HuH-7 (cell line): ENCODE measurements at regions not wholly inside any gene's neighbourhood (a gene's known extent, or its start where the extent isn't known, plus 50 kb on each side); places are given as distances from the start of the nearest gene placed in this dataset.

Experiments
- DNase-seq: peaks from one replicate; pipeline ENCODE4 v3.0.0; 2011; ENCODE audit warnings: low spot score

- no peak for DNase-seq
Measured at GRCh38 chr2:80822999-80823398, 518.4 kb upstream of the LRRTM1 start.

DNA sequence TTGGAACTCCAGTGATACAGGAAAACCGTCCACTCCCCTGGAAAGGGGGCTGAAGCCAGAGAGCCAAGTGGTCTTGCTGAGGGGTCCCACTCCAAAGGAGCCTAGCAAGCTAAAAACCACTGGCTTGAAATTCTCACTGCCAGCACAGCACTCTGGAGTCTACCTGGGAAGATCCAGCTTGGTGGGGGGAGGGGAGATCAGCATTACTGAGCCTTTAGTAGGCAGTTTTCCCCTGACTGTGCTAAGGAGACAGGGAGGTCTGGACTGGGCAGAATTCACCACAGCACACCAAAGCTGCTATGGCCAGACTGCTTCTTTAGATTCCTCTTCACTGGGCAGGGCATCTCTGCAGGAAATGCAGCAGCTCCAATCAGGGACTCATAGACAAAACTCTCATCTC lies 510.7 kb upstream of the LRRTM1 start:
- DNase-seq: no peak

- DNase-seq: no peak
Measured at GRCh38 chr2:80786584-80786983, 482.0 kb upstream of the LRRTM1 start.

GRCh38 chr2:80778704-80779103 lies 474.2 kb upstream of the LRRTM1 start:
- DNase-seq: no peak

DNA sequence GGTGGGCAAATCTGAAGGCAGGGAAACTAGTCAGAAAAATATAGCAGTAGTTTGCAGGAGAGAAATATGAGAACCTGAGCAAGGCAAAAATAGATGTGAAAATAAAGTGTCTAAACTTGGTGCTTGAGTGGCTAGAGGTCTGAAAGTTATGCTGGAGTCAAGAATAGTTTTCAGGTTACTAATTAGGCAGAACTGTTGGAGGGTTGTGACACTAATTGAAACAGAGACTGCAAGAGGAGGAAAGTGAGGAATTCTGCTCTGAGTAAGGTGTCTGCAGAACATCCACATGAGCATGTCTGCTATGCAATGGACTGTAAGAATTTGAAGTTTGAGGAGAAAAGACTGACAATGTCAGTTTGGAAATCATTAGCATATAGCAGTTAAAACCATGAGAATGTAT lies 444.0 kb upstream of the LRRTM1 start:
- no peak for DNase-seq

GRCh38 chr2:80737047-80737446 lies 432.5 kb upstream of the LRRTM1 start:
- no peak for DNase-seq

GRCh38 chr2:80725001-80725400 lies 420.4 kb upstream of the LRRTM1 start:
- DNase-seq: no peak

GRCh38 chr2:80722803-80723202 lies 418.3 kb upstream of the LRRTM1 start:
- DNase-seq: no peak

- DNase-seq: no peak
Measured at GRCh38 chr2:80719607-80720006, 415.1 kb upstream of the LRRTM1 start.

- DNase-seq: no peak
Measured at GRCh38 chr2:80715433-80715832, 410.9 kb upstream of the LRRTM1 start.

DNA sequence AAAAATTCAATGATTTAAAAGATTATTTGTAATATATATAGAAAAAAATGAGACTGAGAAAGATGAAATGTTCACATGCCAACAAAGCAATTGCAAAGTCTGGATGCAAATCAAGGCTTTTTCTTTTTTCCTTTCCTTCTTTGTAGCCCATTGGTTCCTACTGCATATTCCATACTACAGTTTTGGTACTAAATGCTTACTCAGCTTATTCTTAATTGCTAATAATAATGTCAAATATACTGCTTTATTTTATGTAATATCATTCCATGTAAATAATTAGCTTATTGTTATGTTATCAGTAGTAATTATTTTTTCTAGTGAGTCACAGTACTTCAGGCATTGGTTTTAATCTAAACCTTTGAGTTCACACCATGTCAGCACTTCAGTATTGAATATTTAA lies 407.4 kb upstream of the LRRTM1 start:
- DNase-seq: no peak

- no peak for DNase-seq
Measured at GRCh38 chr2:80706951-80707350, 402.4 kb upstream of the LRRTM1 start.

DNA sequence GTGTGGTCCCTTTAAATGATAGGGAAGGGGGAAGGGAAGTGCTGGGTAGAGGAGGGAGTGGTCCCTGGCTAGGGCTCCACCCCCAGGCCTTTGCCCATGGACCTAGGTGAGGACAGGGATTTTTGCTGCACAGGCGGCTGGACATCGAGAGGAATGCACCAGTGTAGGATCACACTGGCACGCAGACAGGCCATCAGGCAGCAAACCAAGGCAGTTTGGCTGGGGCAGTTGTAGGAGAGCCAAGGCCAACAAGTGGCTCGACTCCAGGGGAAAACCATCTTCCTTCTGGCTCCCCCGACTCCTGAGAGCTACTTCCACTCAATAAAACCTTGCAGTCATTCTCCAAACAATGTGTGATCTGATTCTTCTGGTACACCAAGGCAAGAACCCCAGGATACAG lies 402.0 kb upstream of the LRRTM1 start:
- DNase-seq: no peak

- no peak for DNase-seq
Measured at GRCh38 chr2:80703532-80703931, 399.0 kb upstream of the LRRTM1 start.

DNA sequence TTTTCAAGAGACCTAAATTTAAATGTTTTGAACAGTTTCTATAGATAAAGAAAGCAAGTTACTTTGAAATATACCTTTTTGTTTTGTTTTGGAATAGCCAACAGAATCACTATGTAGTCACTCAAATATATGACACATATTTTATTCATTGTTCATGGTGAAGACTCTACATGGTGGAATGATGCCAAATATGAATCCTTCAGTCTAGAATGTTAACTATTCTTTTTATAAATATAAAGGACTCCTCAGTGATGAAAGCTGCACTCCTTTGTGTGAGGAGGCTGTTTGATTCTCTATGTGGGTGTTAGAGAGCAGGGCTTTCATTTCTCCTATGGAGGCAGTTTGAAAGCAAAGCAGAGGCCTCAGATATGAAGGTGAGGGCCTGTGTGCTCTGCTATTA lies 396.4 kb upstream of the LRRTM1 start:
- DNase-seq: no peak
